DOHH2 (cell line): ENCODE measurements at regions not wholly inside any gene's neighbourhood (a gene's known extent, or its start where the extent isn't known, plus 50 kb on each side); places are given as distances from the start of the nearest gene placed in this dataset.

Experiments used
- H3F3A ChIP-seq: fragments of 200-600 bp; sonication (generic), shearing (Covaris generic); 2 replicates; pipeline ENCODE4 v1.6.0; 2016; ENCODE audit warnings: antibody characterized with exemption, mild to moderate bottlenecking; ENCODE audit not compliant: control insufficient read depth, insufficient read depth
- H3K27ac ChIP-seq: fragments of 200-600 bp; sonication (generic); 2 replicates; pipeline ENCODE4 v1.5.1; 2014; ENCODE audit warnings: low read depth, mild to moderate bottlenecking, low read length, moderate library complexity
- H3K27me3 ChIP-seq: fragments of 200-600 bp; sonication (generic); 2 replicates; pipeline ENCODE4 v1.6.1; 2014; ENCODE audit warnings: mild to moderate bottlenecking, low read length, mixed read lengths; ENCODE audit not compliant: control insufficient read depth
- H3K36me3 ChIP-seq: fragments of 200-600 bp; sonication (generic); 2 replicates; pipeline ENCODE4 v1.6.1; 2014; ENCODE audit warnings: mild to moderate bottlenecking, low read length, moderate library complexity, mixed read lengths; ENCODE audit not compliant: control insufficient read depth
- H3K4me1 ChIP-seq: fragments of 200-600 bp; sonication (generic); 2 replicates; pipeline ENCODE4 v1.6.1; 2014; ENCODE audit warnings: mild to moderate bottlenecking, low read length, mixed read lengths; ENCODE audit not compliant: control insufficient read depth
- H3K4me2 ChIP-seq: fragments of 200-600 bp; sonication (generic); 2 replicates; pipeline ENCODE4 v1.6.0; 2014; ENCODE audit warnings: mild to moderate bottlenecking, low read length, moderate library complexity
- H3K4me3 ChIP-seq: fragments of 200-600 bp; sonication (generic); 2 replicates; pipeline ENCODE4 v1.5.1; 2014; ENCODE audit warnings: mild to moderate bottlenecking, low read length, mixed read lengths
- H3K79me2 ChIP-seq: fragments of 200-600 bp; sonication (generic); 2 replicates; pipeline ENCODE4 v1.6.1; 2014; ENCODE audit warnings: mild to moderate bottlenecking, low read length, mixed read lengths; ENCODE audit not compliant: control insufficient read depth
- H3K9me2 ChIP-seq: fragments of 200-600 bp; sonication (generic); replicated peaks from 2 replicates; pipeline ENCODE4 v1.6.1; 2014; ENCODE audit warnings: mild to moderate bottlenecking, low read length, mixed read lengths; ENCODE audit not compliant: control insufficient read depth
- H3K9me3 ChIP-seq: fragments of 200-600 bp; sonication (generic); 2 replicates; pipeline ENCODE4 v1.6.1; 2014; ENCODE audit warnings: antibody characterized with exemption, low read length, mixed read lengths; ENCODE audit not compliant: control insufficient read depth, insufficient read depth
- H4K20me1 ChIP-seq: fragments of 200-600 bp; sonication (generic); 2 replicates; pipeline ENCODE4 v1.6.0; 2014; ENCODE audit warnings: low read depth, mild to moderate bottlenecking, antibody characterized with exemption, low read length, moderate library complexity; ENCODE audit not compliant: control insufficient read depth, insufficient read depth
- EZH2phosphoT487 ChIP-seq: fragments of 200-600 bp; sonication (generic); IDR thresholded peaks from 2 replicates; pipeline ENCODE4 v1.6.1; 2017; ENCODE audit warnings: borderline replicate concordance, mild to moderate bottlenecking, antibody characterized with exemption, low read length, moderate library complexity, mixed read lengths
- TF ChIP-seq, protein P1 (sequence below): fragments of 200-600 bp; sonication (generic); IDR thresholded peaks from one replicate; pipeline ENCODE4 v1.5.1; 2014; ENCODE audit warnings: antibody characterized with exemption, mild to moderate bottlenecking, low read depth, low read length; ENCODE audit not compliant: poor library complexity, severe bottlenecking

DNA sequence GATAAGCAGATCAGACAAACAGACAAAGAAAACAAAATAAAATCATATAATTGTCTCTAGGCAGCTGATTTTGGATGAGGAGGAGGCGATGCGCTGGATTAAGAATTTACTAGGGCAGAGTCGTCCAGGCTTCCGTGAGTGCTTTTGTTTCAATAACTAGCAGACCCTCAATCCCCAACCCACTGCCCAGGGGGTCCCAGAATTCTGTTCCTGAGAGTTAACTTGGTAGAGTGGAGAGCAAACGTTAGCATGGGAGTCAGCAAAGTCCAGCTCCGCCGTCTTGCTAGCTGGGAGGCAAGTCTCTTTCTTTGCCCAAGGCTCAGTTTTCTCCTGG is 95.5 kb upstream of the TBX5 start:
- H3K79me2 ChIP-seq = no peaks in the 10 kb centered on the region
- no peak for TF ChIP-seq EZH2phosphoT487
- TF ChIP-seq, protein P1, sequence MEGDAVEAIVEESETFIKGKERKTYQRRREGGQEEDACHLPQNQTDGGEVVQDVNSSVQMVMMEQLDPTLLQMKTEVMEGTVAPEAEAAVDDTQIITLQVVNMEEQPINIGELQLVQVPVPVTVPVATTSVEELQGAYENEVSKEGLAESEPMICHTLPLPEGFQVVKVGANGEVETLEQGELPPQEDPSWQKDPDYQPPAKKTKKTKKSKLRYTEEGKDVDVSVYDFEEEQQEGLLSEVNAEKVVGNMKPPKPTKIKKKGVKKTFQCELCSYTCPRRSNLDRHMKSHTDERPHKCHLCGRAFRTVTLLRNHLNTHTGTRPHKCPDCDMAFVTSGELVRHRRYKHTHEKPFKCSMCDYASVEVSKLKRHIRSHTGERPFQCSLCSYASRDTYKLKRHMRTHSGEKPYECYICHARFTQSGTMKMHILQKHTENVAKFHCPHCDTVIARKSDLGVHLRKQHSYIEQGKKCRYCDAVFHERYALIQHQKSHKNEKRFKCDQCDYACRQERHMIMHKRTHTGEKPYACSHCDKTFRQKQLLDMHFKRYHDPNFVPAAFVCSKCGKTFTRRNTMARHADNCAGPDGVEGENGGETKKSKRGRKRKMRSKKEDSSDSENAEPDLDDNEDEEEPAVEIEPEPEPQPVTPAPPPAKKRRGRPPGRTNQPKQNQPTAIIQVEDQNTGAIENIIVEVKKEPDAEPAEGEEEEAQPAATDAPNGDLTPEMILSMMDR = no peak
- no peak overlapping the region for H3K4me2 ChIP-seq
- H3K27me3 ChIP-seq = peaks cover 18% of the 10 kb centered on the region
- H3K4me3 ChIP-seq = no peak overlapping the region
- H3K9me3 ChIP-seq = no peaks in the 10 kb centered on the region
- no peaks in the 10 kb centered on the region for H3K36me3 ChIP-seq
- no peaks in the 10 kb centered on the region for H3K4me1 ChIP-seq
- no peaks in the 10 kb centered on the region for H4K20me1 ChIP-seq
- H3K27ac ChIP-seq = no peak overlapping the region
- no peaks in the 10 kb centered on the region for H3K9me2 ChIP-seq
- H3F3A ChIP-seq = no peaks in the 10 kb centered on the region

DNA sequence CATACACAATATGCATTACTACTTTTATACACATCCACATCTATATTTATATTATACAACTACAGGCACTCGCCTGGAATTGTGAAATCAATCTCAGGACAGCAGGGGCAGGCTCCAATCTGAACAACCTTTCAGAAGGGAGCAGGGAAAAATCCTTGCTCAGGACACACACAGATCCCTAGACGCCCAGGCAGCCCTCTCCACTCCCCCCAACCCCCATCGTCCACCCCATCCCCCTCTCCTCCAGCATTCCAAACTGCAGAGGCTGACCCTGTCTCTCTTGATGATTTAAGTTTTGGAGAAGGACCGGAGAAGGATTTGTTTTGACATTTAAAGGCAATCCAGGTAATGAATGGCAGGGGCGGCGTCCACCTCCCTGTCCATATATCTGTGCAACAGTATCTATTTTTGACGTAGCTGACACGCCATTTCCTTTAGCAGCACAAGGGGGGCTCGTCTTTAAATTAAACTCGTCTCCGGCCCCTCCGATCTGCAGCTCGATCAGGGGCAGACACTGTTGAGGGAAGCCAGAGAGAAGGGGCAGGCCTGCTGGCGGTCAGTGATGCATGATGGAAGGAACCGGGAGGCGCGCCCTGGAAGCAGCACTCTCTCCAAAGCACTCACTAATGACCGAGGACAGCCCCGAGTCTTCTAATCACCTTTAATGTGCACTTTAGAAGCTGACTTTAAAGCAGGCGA is 95.0 kb upstream of the TBX5 start:
- H3F3A ChIP-seq = no peaks in the 10 kb centered on the region
- H3K79me2 ChIP-seq = no peaks in the 10 kb centered on the region
- H3K27ac ChIP-seq = no peak overlapping the region
- peaks cover 18% of the 10 kb centered on the region for H3K27me3 ChIP-seq
- no peaks in the 10 kb centered on the region for H3K4me1 ChIP-seq
- no peaks in the 10 kb centered on the region for H4K20me1 ChIP-seq
- no peaks in the 10 kb centered on the region for H3K9me2 ChIP-seq
- no peaks in the 10 kb centered on the region for H3K36me3 ChIP-seq
- H3K9me3 ChIP-seq = no peaks in the 10 kb centered on the region
- H3K4me2 ChIP-seq = no peak overlapping the region
- TF ChIP-seq, protein P1 = no peak
- TF ChIP-seq EZH2phosphoT487 = no peak
- H3K4me3 ChIP-seq = no peak overlapping the region

DNA sequence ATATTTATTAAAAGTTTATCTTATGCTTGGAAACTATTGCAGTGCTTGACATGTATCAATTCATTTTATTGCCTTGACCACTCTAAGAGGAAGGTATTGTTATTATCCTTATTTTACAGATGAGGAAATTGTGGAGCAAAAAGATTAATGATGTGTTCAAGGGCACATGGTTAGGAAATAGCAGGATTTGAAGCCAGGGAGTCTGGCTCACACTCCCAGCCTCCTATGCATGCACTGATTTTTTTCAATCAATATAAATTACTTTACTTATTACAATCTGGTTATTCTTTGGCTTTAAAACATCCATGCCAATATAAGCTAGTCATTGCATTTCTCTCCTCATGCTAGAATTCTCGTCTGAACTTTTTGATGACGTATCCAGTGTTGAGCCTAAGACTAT is 94.2 kb upstream of the TBX5 start:
- Histone ChIP-seq H3K9me2 (no peaks in the 10 kb centered on the region), H3F3A (no peaks in the 10 kb centered on the region), H3K9me3 (no peaks in the 10 kb centered on the region), H3K27ac (no peak overlapping the region), H3K27me3 (peaks cover 18% of the 10 kb centered on the region), H4K20me1 (no peaks in the 10 kb centered on the region), H3K4me2 (no peak overlapping the region), H3K79me2 (no peaks in the 10 kb centered on the region), H3K4me1 (no peaks in the 10 kb centered on the region), H3K36me3 (no peaks in the 10 kb centered on the region), H3K4me3 (no peak overlapping the region)
- TF ChIP-seq, protein P1 = no peak
- no peak for TF ChIP-seq EZH2phosphoT487

DNA sequence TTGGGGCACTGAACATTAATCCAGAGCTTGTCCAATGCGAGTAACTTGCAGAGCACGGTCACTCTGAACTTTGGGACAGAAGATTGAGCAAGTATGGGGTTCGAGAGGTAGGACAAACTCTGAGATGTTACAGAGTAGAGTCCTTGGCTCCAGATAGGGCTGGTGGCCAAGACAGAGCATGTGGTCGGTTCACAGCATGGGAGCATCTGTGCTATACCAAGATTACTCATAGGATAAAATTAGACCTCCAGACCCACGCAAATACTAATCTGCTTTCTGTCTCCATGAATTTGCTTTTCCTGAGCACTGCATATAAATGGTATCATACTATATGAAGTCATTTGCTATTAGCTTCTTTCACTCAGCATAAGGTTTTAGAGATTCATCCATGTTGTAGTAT is 93.4 kb upstream of the TBX5 start:
- H3K36me3 ChIP-seq = no peaks in the 10 kb centered on the region
- no peak overlapping the region for H3K4me2 ChIP-seq
- no peak overlapping the region for H3K27ac ChIP-seq
- no peaks in the 10 kb centered on the region for H3K9me2 ChIP-seq
- H3K27me3 ChIP-seq = peaks cover 15% of the 10 kb centered on the region
- no peaks in the 10 kb centered on the region for H3K4me1 ChIP-seq
- no peak for TF ChIP-seq EZH2phosphoT487
- TF ChIP-seq, protein P1 = no peak
- H4K20me1 ChIP-seq = no peaks in the 10 kb centered on the region
- no peak overlapping the region for H3K4me3 ChIP-seq
- H3K79me2 ChIP-seq = no peaks in the 10 kb centered on the region
- H3K9me3 ChIP-seq = no peaks in the 10 kb centered on the region
- H3F3A ChIP-seq = no peaks in the 10 kb centered on the region
